NCI-H2171 (cell line): ENCODE measurements at regions not wholly inside any gene's neighbourhood (a gene's known extent, or its start where the extent isn't known, plus 50 kb on each side); places are given as distances from the start of the nearest gene placed in this dataset.

ENCODE experiments used
- DNase-seq: peaks from one replicate; lab custom pipeline; 2025; lab: John Stamatoyannopoulos, UW

DNA sequence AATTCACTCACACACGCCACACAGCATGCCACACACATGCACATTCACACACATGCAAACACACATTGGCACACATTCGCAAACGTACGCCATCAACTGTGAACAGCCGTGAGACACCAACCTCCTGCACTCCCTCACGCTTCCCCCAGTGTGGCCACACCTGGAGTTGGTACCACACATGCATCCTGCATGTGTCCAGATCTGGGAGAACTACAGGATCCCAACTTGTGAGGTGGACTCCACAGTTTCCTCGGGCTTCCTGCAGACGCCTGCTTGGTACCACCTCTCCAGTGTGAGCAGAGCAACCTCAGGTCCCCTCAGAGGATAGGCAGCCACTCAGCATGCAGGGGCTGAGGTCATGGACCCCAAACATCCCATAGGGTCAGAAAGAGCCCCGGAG lies 239.0 kb downstream of the EIPR1 start:
- DNase-seq, result no peak

DNA sequence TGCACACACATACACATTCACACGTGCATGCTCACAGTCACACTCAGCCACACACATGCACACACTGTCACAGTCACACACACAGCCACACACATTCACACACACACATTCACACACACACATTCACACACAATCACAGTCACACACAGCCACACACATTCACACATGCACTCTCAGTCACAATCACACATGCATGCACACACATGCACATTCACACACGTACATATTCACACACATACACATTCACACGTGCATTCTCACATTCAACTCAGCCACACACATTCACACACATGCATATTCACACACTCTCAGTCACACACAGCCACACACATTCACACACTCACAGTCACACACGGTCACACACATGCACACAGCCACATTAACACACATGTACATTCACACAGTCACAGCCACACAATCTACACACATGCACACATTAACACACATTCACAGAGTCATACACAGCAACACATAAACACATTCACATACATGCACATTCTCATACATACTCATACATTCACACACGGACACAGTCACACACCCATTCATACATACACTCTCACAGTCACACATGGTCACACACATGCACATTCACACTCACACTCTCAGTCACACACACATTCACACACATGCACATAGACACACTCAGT lies 239.8 kb downstream of the EIPR1 start:
- DNase-seq, result no peak

- DNase-seq, result no peak
These were observed 241.9 kb downstream of the EIPR1 start for GRCh38 chr2:3135676-3136075.

DNA sequence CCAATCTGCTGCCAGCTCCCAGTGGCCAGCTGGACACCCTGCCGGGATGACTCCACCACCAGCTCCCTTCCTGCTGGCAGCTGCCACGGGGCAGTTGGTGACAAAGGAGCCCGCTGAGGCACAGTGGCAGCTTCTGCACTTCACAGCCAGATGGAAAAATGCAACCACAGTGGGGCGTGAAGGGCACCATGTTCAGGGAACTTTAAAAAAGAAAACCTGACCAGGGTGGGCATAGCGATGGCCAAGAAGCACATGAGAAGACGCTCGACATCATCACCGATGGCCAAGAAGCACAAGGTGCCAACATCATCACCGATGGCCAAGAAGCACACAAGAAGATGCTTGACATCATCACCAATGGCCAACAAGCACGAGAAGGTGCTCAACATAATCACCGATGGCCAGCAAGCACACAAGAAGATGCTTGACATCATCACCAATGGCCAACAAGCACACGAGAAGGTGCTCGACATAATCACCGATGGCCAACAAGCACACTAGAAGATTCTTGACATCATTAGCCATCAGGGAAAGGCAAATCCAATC lies 243.5 kb downstream of the EIPR1 start:
- no peak for DNase-seq

GRCh38 chr2:3132966-3133365 lies 244.7 kb downstream of the EIPR1 start:
- DNase-seq, result no peak

DNA sequence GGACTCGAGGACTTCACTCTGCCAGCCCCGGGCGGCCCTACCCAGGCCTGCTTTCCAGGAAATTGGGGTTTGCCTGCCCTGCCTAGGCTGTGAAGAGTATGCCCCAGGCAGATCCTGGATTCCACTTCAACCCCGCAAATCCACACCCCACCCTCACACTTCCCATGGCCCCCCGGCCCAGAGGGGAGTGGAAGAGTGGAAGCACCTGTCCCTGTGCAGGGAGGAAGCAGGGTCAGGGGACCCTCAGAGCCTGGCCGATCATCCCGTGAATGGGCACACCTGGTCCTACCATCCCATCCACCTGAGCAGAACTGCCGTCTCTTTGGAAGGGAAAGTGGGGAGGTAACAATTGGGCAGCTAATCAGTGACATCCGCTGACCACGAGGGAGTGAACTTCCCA lies 245.2 kb downstream of the EIPR1 start:
- DNase-seq, result no peak

DNA sequence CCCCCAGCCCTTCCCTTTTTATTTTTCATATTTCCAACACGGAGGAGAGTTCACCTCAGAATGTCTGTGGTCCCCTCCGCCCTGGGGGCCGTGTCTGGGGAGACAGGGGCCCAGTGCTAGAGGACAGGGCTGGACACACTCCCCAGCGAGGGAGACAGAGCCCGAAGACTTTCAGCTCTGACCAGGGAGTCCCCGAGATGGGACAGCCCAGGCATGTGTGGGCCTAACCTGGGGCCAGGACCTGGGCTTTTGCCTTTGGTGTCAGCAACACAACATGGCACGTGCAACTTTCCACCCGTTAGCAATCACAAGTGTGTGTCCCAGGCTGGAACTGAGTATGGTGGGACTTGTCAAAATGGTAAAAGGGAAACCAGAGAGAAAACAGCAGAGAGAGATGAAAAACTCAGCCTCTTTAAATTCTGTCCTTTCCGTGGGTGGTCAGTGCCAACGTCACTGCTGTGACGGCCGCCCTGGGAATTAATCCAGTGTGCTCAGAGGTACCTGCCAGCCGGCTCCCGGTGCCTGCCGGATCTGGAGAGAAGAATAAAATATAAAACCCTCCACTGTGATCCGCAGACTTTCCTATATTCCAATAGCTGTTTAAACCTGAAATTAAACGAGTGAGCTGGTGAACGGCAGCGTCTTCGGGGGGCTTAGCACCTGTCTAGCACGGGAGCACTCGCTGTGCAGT lies 245.8 kb downstream of the EIPR1 start:
- no peak for DNase-seq

DNA sequence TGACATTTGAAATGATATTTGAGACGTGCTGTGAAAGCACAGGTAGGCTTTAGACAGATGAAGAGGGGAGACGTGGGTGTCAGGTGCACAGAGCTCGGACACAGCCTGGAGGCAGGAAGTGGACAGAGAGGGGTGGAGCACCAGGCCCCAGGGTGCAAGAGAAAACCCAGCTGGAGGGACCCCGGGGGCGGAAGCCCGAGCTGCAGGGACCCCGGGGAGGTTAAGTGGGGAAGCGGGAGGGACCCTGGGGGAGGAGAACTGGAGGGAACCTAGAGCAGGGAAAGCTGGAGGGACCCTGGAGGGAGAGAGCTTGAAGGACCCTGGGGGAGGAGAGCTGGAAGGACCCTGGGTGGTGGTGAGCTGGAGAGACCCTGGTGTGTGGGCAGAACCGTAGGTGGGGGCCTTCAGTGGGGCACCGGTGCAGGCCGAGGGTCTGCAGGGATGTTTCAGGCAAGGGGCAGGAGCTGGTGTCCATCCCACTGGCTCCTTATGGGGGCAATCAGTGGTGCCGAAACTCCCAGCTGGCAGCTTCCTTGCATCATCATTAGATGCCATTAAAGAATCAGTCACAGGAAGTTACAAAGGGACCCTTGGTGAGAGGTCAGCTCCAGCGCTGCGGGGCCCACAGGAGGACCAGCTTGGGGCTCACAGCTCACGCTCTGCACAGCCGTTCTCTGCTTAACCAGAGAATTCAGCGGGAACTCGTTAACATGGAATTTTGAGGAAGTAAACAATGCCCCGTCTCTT lies 246.6 kb downstream of the EIPR1 start:
- no peak for DNase-seq

DNA sequence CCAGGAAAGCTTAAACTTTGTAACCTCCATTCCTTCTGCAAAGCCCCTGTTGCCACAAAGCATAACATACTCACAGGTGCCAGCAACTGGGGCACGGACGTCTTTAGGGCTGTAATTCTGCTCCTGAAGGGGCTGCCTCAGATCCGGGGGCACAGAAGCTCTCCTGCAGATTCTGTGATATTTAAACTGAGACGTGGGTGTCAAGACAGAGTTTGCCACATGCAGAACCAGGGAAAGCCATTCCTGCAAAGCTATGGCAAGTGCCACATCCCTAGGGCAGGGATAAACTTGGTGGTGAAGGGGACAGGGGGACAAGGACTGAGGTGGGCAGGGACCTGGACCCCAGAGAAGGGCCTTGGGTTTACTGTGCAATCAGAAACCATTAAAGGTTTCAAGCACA lies 247.2 kb downstream of the EIPR1 start:
- DNase-seq, result no peak

- peak; percentile 11 for DNase-seq
These were observed 247.8 kb downstream of the EIPR1 start for GRCh38 chr2:3129867-3130266.

GRCh38 chr2:3128786-3129185 lies 248.8 kb downstream of the EIPR1 start:
- DNase-seq, result no peak

DNA sequence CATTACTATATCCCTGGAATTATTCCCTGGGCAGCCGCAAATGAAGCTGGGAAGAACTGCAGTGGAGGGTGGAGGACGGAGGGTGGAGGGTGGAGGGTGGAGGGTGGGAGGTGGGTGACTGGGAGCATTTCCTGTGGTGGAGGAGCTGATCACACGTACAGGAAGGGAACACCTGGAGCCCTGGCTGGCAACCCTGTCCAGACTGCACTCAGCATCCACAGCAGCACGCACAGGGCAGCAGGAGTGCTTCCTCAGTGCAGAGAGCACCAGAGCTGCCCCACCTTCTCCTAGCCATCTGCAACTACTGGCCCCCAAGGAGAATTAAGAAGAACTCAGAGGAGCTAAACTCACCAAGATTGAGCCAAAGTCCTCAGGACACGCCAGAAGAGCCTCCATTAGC lies 249.9 kb downstream of the EIPR1 start:
- DNase-seq, result peak; percentile 84

- DNase-seq, result peak; percentile 76
These were observed 250.6 kb downstream of the EIPR1 start for GRCh38 chr2:3126911-3127621.

GRCh38 chr2:3126171-3126910 lies 251.3 kb downstream of the EIPR1 start:
- no peak for DNase-seq

DNA sequence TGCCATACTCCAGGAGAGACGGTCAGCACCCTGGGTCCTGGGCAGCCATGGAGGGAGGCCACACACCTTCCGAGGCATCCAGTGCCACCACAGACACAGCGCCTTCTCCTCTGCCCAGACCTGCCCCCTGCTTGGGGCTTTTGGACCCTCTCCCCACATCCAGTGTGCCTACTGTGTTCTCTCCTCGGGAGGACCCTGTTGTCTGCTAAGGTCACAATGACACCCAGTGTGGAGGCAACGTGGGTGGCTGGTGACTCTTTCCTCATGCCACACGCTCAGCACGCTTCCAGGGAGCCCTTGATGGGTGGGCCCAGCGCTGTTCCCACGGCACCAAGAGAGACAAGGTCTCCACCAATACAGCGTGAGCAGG lies 251.9 kb downstream of the EIPR1 start:
- DNase-seq, result no peak

- no peak for DNase-seq
These were observed 252.4 kb downstream of the EIPR1 start for GRCh38 chr2:3125001-3125760.

DNA sequence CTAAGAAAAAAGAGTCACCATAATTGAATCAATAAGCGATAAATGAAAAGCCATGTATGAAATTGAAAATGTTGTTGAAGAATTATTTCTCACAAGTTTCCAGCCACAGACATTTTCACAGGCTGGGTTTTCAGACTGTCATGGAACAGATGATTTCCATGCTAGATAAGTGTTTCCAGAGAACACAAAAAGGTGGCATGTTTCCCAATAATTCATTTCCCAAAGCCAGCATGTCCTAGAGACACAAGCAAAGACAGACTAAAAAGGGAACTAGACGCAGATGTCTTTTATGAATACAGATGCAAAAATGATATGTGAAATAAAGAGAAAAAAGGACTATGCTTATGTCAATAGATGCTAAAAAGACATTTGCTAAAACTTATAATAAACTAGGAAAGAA lies 255.1 kb downstream of the EIPR1 start:
- no peak for DNase-seq

- DNase-seq, result no peak
These were observed 256.0 kb downstream of the EIPR1 start for GRCh38 chr2:3121601-3122000.

- no peak for DNase-seq
These were observed 259.9 kb downstream of the EIPR1 start for GRCh38 chr2:3117650-3118216.

DNA sequence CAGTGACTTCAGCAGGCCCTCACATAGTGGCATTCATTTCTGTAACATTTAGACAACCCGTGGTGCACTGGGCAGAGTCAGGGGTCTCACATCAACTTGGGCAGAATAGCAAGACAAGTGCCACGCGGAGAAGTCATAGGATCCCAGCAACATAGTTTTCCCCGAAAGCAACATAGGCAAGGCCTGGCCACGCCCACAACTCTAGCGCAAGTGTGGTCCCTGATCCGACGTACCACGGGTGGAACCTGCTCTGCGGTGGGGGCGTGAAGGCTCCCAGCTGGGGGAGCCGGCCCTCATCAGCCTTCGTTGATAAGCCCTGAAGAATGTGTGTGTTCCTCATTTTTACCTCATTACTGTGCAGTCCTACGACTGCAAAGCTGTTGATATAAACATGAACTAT lies 261.2 kb downstream of the EIPR1 start:
- DNase-seq, result no peak
